H1 (cell line): ENCODE measurements at regions not wholly inside any gene's neighbourhood (a gene's known extent, or its start where the extent isn't known, plus 50 kb on each side); places are given as distances from the start of the nearest gene placed in this dataset.

Experiments
- CTCF ChIA-PET: fragments of 300-600 bp; sonication (Branson Sonifier 250); formaldehyde crosslinking; loops from one replicate; lab custom pipeline; 2021; ENCODE audit not compliant: partially characterized antibody; lab: Charles Lee
- POLR2A ChIA-PET: fragments of 300-600 bp; sonication (Branson Sonifier 250); formaldehyde crosslinking; loops from one replicate; lab custom pipeline; 2021; ENCODE audit warnings: inconsistent platforms; ENCODE audit not compliant: partially characterized antibody; lab: Charles Lee
- DNase-seq, 2 experiments: peaks; one replicate each; pipeline versions ENCODE4 v3.0.0 to v3.0.0-alpha.2; 2010 to 2022; ENCODE audit warnings: low spot score in 2 of 2, low read depth in 1 of 2, mixed read lengths in 1 of 2
- FAIRE-seq: peaks from 2 replicates; lab custom pipeline; 2011; peaks lifted over from hg19 to GRCh38; lab: Jason Lieb, UNC
- H2AFZ ChIP-seq: 2 replicates; pipeline ENCODE4 v1.8.1; 2012; ENCODE audit warnings: low read length, inconsistent platforms
- H2AK5ac ChIP-seq: 2 replicates; pipeline ENCODE4 v1.6.1; 2013; ENCODE audit warnings: low read depth, low read length
- H2BK120ac ChIP-seq: replicated peaks from 2 replicates; pipeline ENCODE3; 2013; ENCODE audit warnings: low read depth, low read length, inconsistent platforms
- H2BK12ac ChIP-seq: 2 replicates; pipeline ENCODE4 v1.6.1; 2013; ENCODE audit warnings: low read depth, low read length
- H2BK15ac ChIP-seq: 2 replicates; pipeline ENCODE4 v1.6.1; 2013; ENCODE audit warnings: low read length
- H2BK20ac ChIP-seq: 2 replicates; pipeline ENCODE4 v1.6.1; 2013; ENCODE audit warnings: low read length
- H2BK5ac ChIP-seq: 2 replicates; pipeline ENCODE4 v1.6.1; 2013; ENCODE audit warnings: low read depth, low read length
- H3K14ac ChIP-seq: 2 replicates; pipeline ENCODE4 v1.6.1; 2013; ENCODE audit warnings: inconsistent platforms; ENCODE audit not compliant: insufficient read length
- H3K18ac ChIP-seq: 2 replicates; pipeline ENCODE4 v1.6.1; 2013; ENCODE audit warnings: low read length; ENCODE audit errors: extremely low read depth
- H3K23ac ChIP-seq: 2 replicates; pipeline ENCODE4 v1.6.1; 2013; ENCODE audit warnings: inconsistent platforms; ENCODE audit not compliant: insufficient read length
- H3K23me2 ChIP-seq: 2 replicates; pipeline ENCODE4 v1.6.1; 2013; ENCODE audit warnings: low read depth, low read length
- H3K27ac ChIP-seq: 2 replicates; pipeline ENCODE4 v1.6.1; 2011; ENCODE audit warnings: low read depth, low read length, inconsistent platforms
- H3K27me3 ChIP-seq, 4 experiments: replicated peaks in 1 of 4; 1 replicate in 1 of 4; 2 replicates in 3 of 4; pipeline versions ENCODE4 v1.6.1 to v1.8.1; 2011 to 2013; ENCODE audit warnings: low read length in 3 of 4, mild to moderate bottlenecking in 3 of 4, inconsistent platforms in 2 of 4, mixed read lengths in 2 of 4, moderate library complexity in 1 of 4; ENCODE audit not compliant: control insufficient read depth in 3 of 4, insufficient read depth in 3 of 4; ENCODE audit errors: extremely low read depth in 1 of 4
- H3K36me3 ChIP-seq, 4 experiments: 2 replicates each; pipeline versions ENCODE4 v1.6.1 to v1.8.1; 2011 to 2013; ENCODE audit warnings: mild to moderate bottlenecking in 4 of 4, low read length in 3 of 4, moderate library complexity in 2 of 4, control low read depth in 1 of 4, inconsistent platforms in 1 of 4; ENCODE audit not compliant: insufficient read depth in 4 of 4, control insufficient read depth in 2 of 4
- H3K4ac ChIP-seq: replicated peaks from 2 replicates; pipeline ENCODE3; 2013; ENCODE audit warnings: low read length, low read depth, mixed read lengths, inconsistent platforms; ENCODE audit not compliant: insufficient read length
- H3K4me1 ChIP-seq, 4 experiments: replicated peaks in 1 of 4; 1 replicate in 1 of 4; 2 replicates in 3 of 4; pipeline versions ENCODE4 v1.6.1 to v1.8.1; 2011 to 2013; ENCODE audit warnings: low read length in 3 of 4, inconsistent platforms in 2 of 4, mixed read lengths in 1 of 4; ENCODE audit not compliant: insufficient read depth in 4 of 4, control insufficient read depth in 3 of 4
- H3K4me2 ChIP-seq, 2 experiments: 2 replicates each; pipeline versions ENCODE4 v1.6.1 to v1.8.1; 2011 to 2013; ENCODE audit warnings: low read depth in 2 of 2, low read length in 2 of 2, control low read depth in 1 of 2, inconsistent platforms in 1 of 2, mild to moderate bottlenecking in 1 of 2; ENCODE audit not compliant: insufficient read depth in 1 of 2
- H3K4me3 ChIP-seq, 4 experiments: fragments of 200-600, 300-600 bp in 1 of 4; sonication (generic), shearing (Covaris generic), sonication (Bioruptor Twin) in 1 of 4; 2 replicates each; pipeline versions ENCODE4 v1.5.1 to v1.8.1; 2011 to 2016; ENCODE audit warnings: low read length in 4 of 4, low read depth in 3 of 4, control low read depth in 2 of 4, inconsistent platforms in 2 of 4, mild to moderate bottlenecking in 2 of 4, mixed read lengths in 1 of 4, moderate library complexity in 1 of 4; ENCODE audit not compliant: insufficient read depth in 2 of 4; ENCODE audit errors: extremely low read depth in 1 of 4
- H3K56ac ChIP-seq: replicated peaks from 2 replicates; pipeline ENCODE3; 2013; ENCODE audit warnings: low read depth, mild to moderate bottlenecking, mixed read lengths, low read length, inconsistent platforms; ENCODE audit not compliant: insufficient read length
- H3K79me1 ChIP-seq: 2 replicates; pipeline ENCODE4 v1.6.1; 2013; ENCODE audit warnings: low read depth, low read length, control low read depth
- H3K79me2 ChIP-seq, 2 experiments: 2 replicates each; pipeline versions ENCODE4 v1.6.1 to v1.8.1; 2012 to 2013; ENCODE audit warnings: low read length in 2 of 2, mild to moderate bottlenecking in 2 of 2, inconsistent platforms in 1 of 2; ENCODE audit not compliant: insufficient read depth in 2 of 2, control insufficient read depth in 1 of 2
- H3K9ac ChIP-seq, 4 experiments: replicated peaks in 1 of 4; 1 replicate in 1 of 4; 2 replicates in 3 of 4; pipeline versions ENCODE4 v1.6.1 to v1.8.1; 2011 to 2013; ENCODE audit warnings: low read depth in 3 of 4, low read length in 3 of 4, control low read depth in 2 of 4, mild to moderate bottlenecking in 2 of 4, moderate library complexity in 2 of 4, inconsistent platforms in 1 of 4; ENCODE audit errors: extremely low read depth in 1 of 4
- H3K9me3 ChIP-seq, 2 experiments: 2 replicates each; pipeline versions ENCODE4 v1.6.1 to v1.8.1; 2012 to 2013; ENCODE audit warnings: mild to moderate bottlenecking in 2 of 2, moderate library complexity in 2 of 2, control low read depth in 1 of 2, inconsistent platforms in 1 of 2, low read depth in 1 of 2, low read length in 1 of 2, mixed read lengths in 1 of 2; ENCODE audit not compliant: insufficient read depth in 2 of 2
- H4K20me1 ChIP-seq, 2 experiments: replicated peaks in 1 of 2; 2 replicates each; pipeline versions ENCODE3 to v1.8.1; 2011 to 2013; ENCODE audit warnings: inconsistent platforms in 2 of 2, low read length in 2 of 2, mild to moderate bottlenecking in 1 of 2; ENCODE audit not compliant: insufficient read depth in 2 of 2, control insufficient read depth in 1 of 2
- H4K5ac ChIP-seq: 2 replicates; pipeline ENCODE4 v1.6.1; 2013; ENCODE audit warnings: low read length, low read depth, mixed read lengths, inconsistent platforms; ENCODE audit not compliant: insufficient read length
- H4K8ac ChIP-seq: 2 replicates; pipeline ENCODE4 v1.8.0; 2013; ENCODE audit warnings: mild to moderate bottlenecking, moderate library complexity, low read length, inconsistent platforms; ENCODE audit not compliant: insufficient read depth; ENCODE audit errors: extremely low read depth
- H4K91ac ChIP-seq: replicated peaks from 2 replicates; pipeline ENCODE3; 2013; ENCODE audit warnings: low read length, mixed read lengths, inconsistent platforms; ENCODE audit not compliant: insufficient read length
- ASH2L ChIP-seq: fragments of 200-600, 300-600 bp; sonication (generic); IDR thresholded peaks from one replicate; pipeline ENCODE4 v1.7.1; 2017; ENCODE audit warnings: low read length
- CBX8 ChIP-seq: fragments of 300-800, 300-1000 bp; sonication (generic); IDR thresholded peaks from 2 replicates; pipeline ENCODE4 v1.7.1; 2016; ENCODE audit warnings: low read depth, low read length, borderline replicate concordance
- CHD2 ChIP-seq: IDR thresholded peaks from 2 replicates; pipeline ENCODE4 v1.6.1; 2012; ENCODE audit warnings: low read length, improper control_type of control experiment
- EGR1 ChIP-seq: IDR thresholded peaks from 2 replicates; pipeline ENCODE4 v1.6.1; 2011; ENCODE audit warnings: low read depth, low read length, borderline replicate concordance
- MAX ChIP-seq: IDR thresholded peaks from 2 replicates; pipeline ENCODE4 v1.6.1; 2012; ENCODE audit warnings: inconsistent platforms
- RAD21 ChIP-seq, 2 experiments: IDR thresholded peaks in 1 of 2; conservative IDR thresholded peaks in 1 of 2; 2 replicates each; pipeline ENCODE4 v1.6.1; 2011; ENCODE audit warnings: low read depth in 2 of 2, low read length in 2 of 2, improper control_type of control experiment in 1 of 2, inconsistent platforms in 1 of 2, mild to moderate bottlenecking in 1 of 2, moderate library complexity in 1 of 2
- RBBP5 ChIP-seq: IDR thresholded peaks from 2 replicates; pipeline ENCODE4 v1.7.1; 2012; ENCODE audit warnings: low read depth, mild to moderate bottlenecking, inconsistent platforms, low read length, moderate library complexity, borderline replicate concordance
- RFX5 ChIP-seq: IDR thresholded peaks from 2 replicates; pipeline ENCODE4 v1.6.1; 2011; ENCODE audit warnings: low read depth, low read length, improper control_type of control experiment, borderline replicate concordance
- RXRA ChIP-seq: IDR thresholded peaks from 2 replicates; pipeline ENCODE4 v1.6.1; 2011; ENCODE audit warnings: low read depth, mild to moderate bottlenecking, low read length, moderate library complexity; ENCODE audit not compliant: insufficient read depth
- TAF7 ChIP-seq: optimal IDR thresholded peaks from 2 replicates; pipeline ENCODE3; 2011; ENCODE audit warnings: low read depth, mild to moderate bottlenecking, inconsistent platforms, low read length, moderate library complexity, borderline replicate concordance
- TCF12 ChIP-seq: IDR thresholded peaks from 2 replicates; pipeline ENCODE4 v1.6.1; 2011; ENCODE audit warnings: low read depth, mild to moderate bottlenecking, low read length
- TEAD4 ChIP-seq: IDR thresholded peaks from 2 replicates; pipeline ENCODE4 v1.6.1; 2012; ENCODE audit warnings: low read depth, low read length, inconsistent platforms, mixed read lengths
- USF2 ChIP-seq: IDR thresholded peaks from 2 replicates; pipeline ENCODE4 v1.6.1; 2011; ENCODE audit warnings: low read length, improper control_type of control experiment
- WGBS, 2 experiments: shearing (Covaris generic) in 1 of 2; methylation state at CpG; one replicate each; pipeline versions ENCODE4 v1.1.6 to v1.1.7; 2013 to 2015; ENCODE audit warnings: low lambda C conversion rate in 2 of 2, mixed read lengths in 2 of 2, inconsistent platforms in 1 of 2, low coverage in 1 of 2, missing lambda C conversion rate in 1 of 2; ENCODE audit not compliant: insufficient replicate concordance in 2 of 2, insufficient coverage in 1 of 2, insufficient read length in 1 of 2; ENCODE audit errors: extremely low coverage in 1 of 2, missing lambda C conversion rate in 1 of 2; 5-methylcytosine and 5-hydroxymethylcytosine counted together

GRCh38 chr13:50153876-50154275 lies 138.6 kb downstream of the KCNRG start:
- no peaks in the 10 kb centered on the region for H3K79me1 ChIP-seq
- H4K91ac ChIP-seq: no peak overlapping the region
- H4K8ac ChIP-seq: no peak overlapping the region
- no peak overlapping the region for H3K4me2 ChIP-seq
- H2BK20ac ChIP-seq: no peak overlapping the region
- H3K27ac ChIP-seq: no peak overlapping the region
- H2BK15ac ChIP-seq: no peak overlapping the region
- WGBS, 2 experiments: 81% methylated on average over 5 of the region's 5 CpGs; no CpG with 5 or more reads in 1 of the 2 experiments
- no peak overlapping the region for H3K9ac ChIP-seq
- no peaks in the 10 kb centered on the region for H3K27me3 ChIP-seq
- ChIA-PET POLR2A (interaction anchor here (0.6 kb wide), 1 partner anchor 27 kb away, joined by 3 read pairs; no protein-coding TSS in a partner anchor), CTCF (no interaction called here)
- no peak overlapping the region for H2BK120ac ChIP-seq
- no peaks in the 10 kb centered on the region for H3K79me2 ChIP-seq
- H3K4me3 ChIP-seq: no peak overlapping the region
- no peak overlapping the region for H3K18ac ChIP-seq
- no peak overlapping the region for H2BK12ac ChIP-seq
- no peak overlapping the region for H2AFZ ChIP-seq
- H3K9me3 ChIP-seq: no peaks in the 10 kb centered on the region
- H4K20me1 ChIP-seq: no peaks in the 10 kb centered on the region
- H2BK5ac ChIP-seq: no peak overlapping the region
- no peaks in the 10 kb centered on the region; the same call in 1 of the 2 replicates for H3K23me2 ChIP-seq
- FAIRE-seq: no peak
- no peak overlapping the region for H2AK5ac ChIP-seq
- H4K5ac ChIP-seq: no peak overlapping the region
- no peak overlapping the region for H3K4ac ChIP-seq
- DNase-seq: no peak
- H3K14ac ChIP-seq: no peak overlapping the region
- peaks cover 0 to 6% (median 4%) of the 10 kb centered on the region in 4 experiments; a peak in 2 of 7 replicates for H3K4me1 ChIP-seq
- H3K23ac ChIP-seq: no peak overlapping the region
- no peaks in the 10 kb centered on the region for H3K36me3 ChIP-seq
- no peak overlapping the region for H3K56ac ChIP-seq
- TF ChIP-seq CHD2 (no peak), TEAD4 (no peak), MAX (no peak), CBX8 (no peak), RAD21 (IDR thresholded peaks at IDR 0.05 in 1 of 2, conservative IDR thresholded peaks at IDR 0.05 in 1 of 2; ENCODE audit: low read depth in 2 of 2, low read length in 2 of 2) (no peak), RXRA (no peak), USF2 (no peak), ASH2L (no peak), RFX5 (no peak), RBBP5 (no peak), TAF7 (no peak), TCF12 (no peak), EGR1 (no peak)
